ENCODE measurements at regions not wholly inside any gene's neighbourhood (a gene's known extent, or its start where the extent isn't known, plus 50 kb on each side); places are given as distances from the start of the nearest gene placed in this dataset.

DNA sequence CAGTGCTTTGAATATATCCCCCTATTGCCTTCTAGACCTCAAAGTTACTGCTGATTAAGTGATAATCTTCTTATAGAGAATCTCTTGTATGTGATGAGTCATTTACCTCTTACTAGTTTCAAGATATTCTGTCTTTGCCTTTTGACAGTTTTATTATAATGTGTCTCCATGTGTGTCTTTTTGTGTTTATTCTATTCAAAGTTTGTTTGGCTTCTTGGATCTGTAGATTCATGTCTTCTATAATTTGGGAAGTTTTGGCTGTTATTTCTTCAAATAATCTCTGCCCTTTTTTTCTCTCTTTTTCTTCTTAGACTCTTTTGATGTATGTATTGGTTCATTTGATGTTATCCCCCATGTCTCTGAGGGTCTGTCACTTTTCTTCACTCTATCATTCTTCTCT, 915.7 kb upstream of the GRIA3 start:
- TF ChIP-seq, protein P1, sequence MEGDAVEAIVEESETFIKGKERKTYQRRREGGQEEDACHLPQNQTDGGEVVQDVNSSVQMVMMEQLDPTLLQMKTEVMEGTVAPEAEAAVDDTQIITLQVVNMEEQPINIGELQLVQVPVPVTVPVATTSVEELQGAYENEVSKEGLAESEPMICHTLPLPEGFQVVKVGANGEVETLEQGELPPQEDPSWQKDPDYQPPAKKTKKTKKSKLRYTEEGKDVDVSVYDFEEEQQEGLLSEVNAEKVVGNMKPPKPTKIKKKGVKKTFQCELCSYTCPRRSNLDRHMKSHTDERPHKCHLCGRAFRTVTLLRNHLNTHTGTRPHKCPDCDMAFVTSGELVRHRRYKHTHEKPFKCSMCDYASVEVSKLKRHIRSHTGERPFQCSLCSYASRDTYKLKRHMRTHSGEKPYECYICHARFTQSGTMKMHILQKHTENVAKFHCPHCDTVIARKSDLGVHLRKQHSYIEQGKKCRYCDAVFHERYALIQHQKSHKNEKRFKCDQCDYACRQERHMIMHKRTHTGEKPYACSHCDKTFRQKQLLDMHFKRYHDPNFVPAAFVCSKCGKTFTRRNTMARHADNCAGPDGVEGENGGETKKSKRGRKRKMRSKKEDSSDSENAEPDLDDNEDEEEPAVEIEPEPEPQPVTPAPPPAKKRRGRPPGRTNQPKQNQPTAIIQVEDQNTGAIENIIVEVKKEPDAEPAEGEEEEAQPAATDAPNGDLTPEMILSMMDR (IDR thresholded peaks at IDR 0.05), result no peak
- no peak for TF ChIP-seq POLR2A (IDR thresholded peaks at IDR 0.05)
